Stimulated activated effector memory CD8-positive, alpha-beta T cell treated with anti-CD3 and anti-CD28 coated beads, Interleukin-12 subunit alpha, Interleukin-12 subunit beta, amount 100 ng/mL, for 72 hours (primary cell): ENCODE measurements at regions not wholly inside any gene's neighbourhood (a gene's known extent, or its start where the extent isn't known, plus 50 kb on each side); places are given as distances from the start of the nearest gene placed in this dataset.
"Not testable (repeated sequence)": the region's sequence is repeated elsewhere in the genome, so short reads cannot be mapped to it uniquely, and the experiment has no call there.

ENCODE experiments used
- ATAC-seq: fragments of 150-1000 bp; cut with Tn5 transposase; 2 replicates; pipeline ENCODE4 v1.10.0; 2021
- DNase-seq, 2 donors: peaks; one replicate each; pipeline ENCODE4 v3.0.0; 2021 to 2022; ENCODE audit warnings: low spot score in 2 of 2
- H3K27ac Mint-ChIP-seq: one replicate; pipeline ENCODE4 v1.8.0; 2022; ENCODE audit warnings: mild to moderate bottlenecking, mixed read lengths
- H3K36me3 Mint-ChIP-seq: one replicate; pipeline ENCODE4 v1.8.0; 2022; ENCODE audit warnings: mild to moderate bottlenecking, mixed read lengths
- H3K4me1 Mint-ChIP-seq: one replicate; pipeline ENCODE4 v1.8.0; 2022; ENCODE audit warnings: mixed read lengths
- H3K4me3 Mint-ChIP-seq: one replicate; pipeline ENCODE4 v1.8.0; 2022; ENCODE audit warnings: mild to moderate bottlenecking, mixed read lengths
- H3K9me3 Mint-ChIP-seq: one replicate; pipeline ENCODE4 v1.8.0; 2022; ENCODE audit warnings: mixed read lengths

DNA sequence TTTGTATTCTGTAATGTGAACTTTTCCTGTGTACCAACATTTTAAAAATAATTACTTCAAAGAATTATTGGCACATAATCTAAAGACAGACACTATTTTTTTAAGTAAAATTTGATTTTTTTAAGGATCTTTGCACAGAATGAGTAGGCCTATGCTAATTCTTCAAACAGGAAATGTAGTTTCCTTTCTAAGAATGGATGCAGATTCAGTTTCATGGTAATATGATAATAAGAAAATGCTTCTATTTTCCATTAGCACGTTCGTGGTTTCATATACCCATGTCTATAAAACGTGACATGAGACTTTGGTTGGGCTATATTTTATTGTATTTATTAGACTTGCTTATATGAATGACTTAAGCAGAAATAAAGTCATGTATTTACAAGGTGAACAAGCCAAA, 191.8 kb upstream of the RBBP8 start:
- no peak overlapping the region for H3K27ac Mint-ChIP-seq
- no peaks in the 10 kb centered on the region for H3K4me1 Mint-ChIP-seq
- ATAC-seq (no peak), DNase-seq (no peak)
- H3K36me3 Mint-ChIP-seq = no peaks in the 10 kb centered on the region
- no peak overlapping the region for H3K4me3 Mint-ChIP-seq
- peaks cover 4% of the 10 kb centered on the region for H3K9me3 Mint-ChIP-seq

- ATAC-seq (no peak), DNase-seq (no peak)
- Mint-ChIP-seq H3K27ac (no peak overlapping the region), H3K4me1 (no peaks in the 10 kb centered on the region), H3K9me3 (peaks cover 4% of the 10 kb centered on the region), H3K4me3 (no peak overlapping the region), H3K36me3 (no peaks in the 10 kb centered on the region)
Measured at GRCh38 chr18:22742409-22742808, 190.7 kb upstream of the RBBP8 start.

GRCh38 chr18:22745966-22746365, 187.2 kb upstream of the RBBP8 start:
- H3K4me3 Mint-ChIP-seq = no peak overlapping the region
- H3K4me1 Mint-ChIP-seq = no peaks in the 10 kb centered on the region
- H3K27ac Mint-ChIP-seq = no peak overlapping the region
- peaks cover 4% of the 10 kb centered on the region for H3K9me3 Mint-ChIP-seq
- ATAC-seq (no peak), DNase-seq (no peak)
- H3K36me3 Mint-ChIP-seq = no peaks in the 10 kb centered on the region

DNA sequence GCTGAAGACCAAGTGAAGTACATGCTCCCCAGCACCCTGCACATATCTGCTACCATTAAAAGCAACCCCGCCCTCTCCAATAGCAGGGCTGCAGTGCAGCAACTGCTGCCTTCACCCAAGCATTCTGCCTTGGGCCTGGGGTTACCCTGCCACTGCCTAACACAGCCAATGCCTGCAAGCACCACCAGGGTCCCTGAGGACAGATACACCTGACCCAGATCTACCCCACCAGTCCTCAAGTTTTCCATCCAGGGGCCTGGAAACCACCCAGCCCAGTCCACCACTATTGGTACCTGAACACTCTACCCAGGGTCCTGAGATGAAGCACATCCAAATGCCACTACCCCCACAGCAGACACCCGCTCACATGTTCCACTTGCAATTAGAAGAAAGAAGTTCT, 181.1 kb upstream of the RBBP8 start:
- no peaks in the 10 kb centered on the region for H3K36me3 Mint-ChIP-seq
- no peaks in the 10 kb centered on the region for H3K4me1 Mint-ChIP-seq
- peak; percentile 8 for ATAC-seq
- no peak overlapping the region for H3K4me3 Mint-ChIP-seq
- no peak overlapping the region for H3K27ac Mint-ChIP-seq
- DNase-seq = no peak
- no peaks in the 10 kb centered on the region for H3K9me3 Mint-ChIP-seq

DNA sequence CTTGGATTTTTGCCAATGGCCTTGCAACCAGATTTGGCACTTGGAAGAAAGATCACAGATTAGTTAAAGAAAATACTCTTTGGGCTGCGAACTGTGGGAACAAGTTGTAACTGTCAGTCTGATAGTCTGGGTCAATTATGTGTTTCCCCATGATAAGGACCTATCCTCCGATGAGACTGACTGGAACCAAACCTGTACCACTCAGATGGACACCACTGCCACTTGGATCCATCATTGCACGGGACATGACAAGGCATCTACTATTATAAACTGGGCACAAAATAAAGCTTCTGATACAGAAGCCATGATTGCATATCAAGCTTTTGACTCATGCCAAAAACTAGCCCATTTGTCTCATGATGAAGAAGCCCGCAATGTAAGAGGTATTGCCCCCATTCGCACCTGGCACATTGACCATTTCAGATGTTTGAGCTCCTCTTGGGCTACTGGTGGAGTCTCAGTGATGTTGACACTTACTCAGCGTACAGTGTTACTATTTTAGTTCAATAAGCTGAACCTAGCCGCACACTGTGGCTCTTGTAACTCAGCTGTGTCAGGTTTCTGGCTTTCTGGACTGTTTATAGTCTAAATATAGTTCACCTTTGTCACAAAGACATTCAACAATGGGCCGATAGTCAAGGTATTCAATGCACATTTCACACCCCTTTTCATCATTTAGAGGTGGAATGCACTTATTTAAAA, 179.8 kb upstream of the RBBP8 start:
- no peak overlapping the region for H3K27ac Mint-ChIP-seq

GRCh38 chr18:22764005-22764404, 169.1 kb upstream of the RBBP8 start:
- ATAC-seq, H3K9me3 Mint-ChIP-seq, H3K36me3 Mint-ChIP-seq, H3K4me3 Mint-ChIP-seq, H3K27ac Mint-ChIP-seq, H3K4me1 Mint-ChIP-seq, DNase-seq: not testable (repeated sequence)

More for the DNA sequence above, 179.8 kb upstream of the RBBP8 start:
- Mint-ChIP-seq H3K36me3 (no peaks in the 10 kb centered on the region), H3K4me1 (no peaks in the 10 kb centered on the region), H3K4me3 (no peak overlapping the region), H3K9me3 (no peaks in the 10 kb centered on the region)
- no peak for DNase-seq
- no peak for ATAC-seq

GRCh38 chr18:22765896-22766295, 167.2 kb upstream of the RBBP8 start:
- no peak for DNase-seq
- H3K4me1 Mint-ChIP-seq = no peaks in the 10 kb centered on the region
- ATAC-seq = no peak
- H3K9me3 Mint-ChIP-seq = no peaks in the 10 kb centered on the region
- H3K36me3 Mint-ChIP-seq = no peaks in the 10 kb centered on the region
- H3K4me3 Mint-ChIP-seq = no peak overlapping the region
- H3K27ac Mint-ChIP-seq = no peak overlapping the region

- H3K4me3 Mint-ChIP-seq = no peak overlapping the region
Measured at GRCh38 chr18:22767653-22768052, 165.5 kb upstream of the RBBP8 start.

DNA sequence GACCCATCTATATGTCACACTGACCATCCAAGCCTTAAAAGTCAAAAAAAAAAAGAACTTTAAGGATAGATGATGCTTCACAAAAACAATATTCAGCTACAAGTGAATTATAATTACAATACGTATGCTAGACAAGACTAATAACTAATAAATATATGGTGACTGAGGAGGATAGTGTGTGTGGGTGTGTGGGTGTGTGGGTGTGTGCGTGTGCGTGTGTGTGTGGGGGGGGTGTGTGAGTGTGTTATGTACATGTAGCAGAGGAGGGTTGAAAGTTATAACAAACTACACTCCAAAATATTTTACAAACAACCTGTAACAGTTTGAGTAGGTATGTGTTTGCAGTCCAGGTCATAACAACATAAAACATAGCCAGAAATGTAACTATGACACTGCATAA, 159.2 kb upstream of the RBBP8 start:
- ATAC-seq = no peak
- DNase-seq = no peak

More at GRCh38 chr18:22767653-22768052, 165.5 kb upstream of the RBBP8 start:
- peaks cover 3% of the 10 kb centered on the region for H3K9me3 Mint-ChIP-seq
- ATAC-seq (no peak), DNase-seq (no peak)
- H3K36me3 Mint-ChIP-seq = no peaks in the 10 kb centered on the region
- H3K27ac Mint-ChIP-seq = no peak overlapping the region
- H3K4me1 Mint-ChIP-seq = no peaks in the 10 kb centered on the region

GRCh38 chr18:22778996-22779395, 154.1 kb upstream of the RBBP8 start:
- Mint-ChIP-seq H3K9me3 (no peaks in the 10 kb centered on the region), H3K4me1 (no peaks in the 10 kb centered on the region), H3K27ac (no peak overlapping the region), H3K4me3 (no peak overlapping the region), H3K36me3 (no peaks in the 10 kb centered on the region)
- ATAC-seq (no peak), DNase-seq (no peak)

More for the DNA sequence above, 159.2 kb upstream of the RBBP8 start:
- peaks cover 3% of the 10 kb centered on the region for H3K9me3 Mint-ChIP-seq
- H3K36me3 Mint-ChIP-seq = no peaks in the 10 kb centered on the region
- H3K4me1 Mint-ChIP-seq = no peaks in the 10 kb centered on the region
- no peak overlapping the region for H3K27ac Mint-ChIP-seq
- no peak overlapping the region for H3K4me3 Mint-ChIP-seq

DNA sequence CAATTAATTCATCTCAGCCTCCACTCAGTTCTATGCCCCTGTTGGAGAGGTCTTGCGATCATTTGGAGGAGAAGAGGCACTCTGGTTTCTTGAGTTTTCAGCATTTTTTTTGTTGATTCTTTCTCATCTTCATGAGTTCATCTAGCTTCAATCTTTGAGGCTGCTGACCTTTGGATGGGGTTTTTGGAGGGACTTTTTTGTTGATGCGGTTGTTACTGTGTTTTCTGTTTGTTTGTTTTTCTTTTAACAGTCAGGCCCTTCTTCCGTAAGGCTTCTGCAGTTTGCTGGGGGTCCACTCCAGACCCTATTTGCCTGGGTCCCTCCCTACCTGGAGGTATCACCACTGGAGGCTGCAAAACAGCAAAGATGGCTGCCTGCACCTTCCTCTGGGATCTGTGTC, 149.9 kb upstream of the RBBP8 start:
- H3K9me3 Mint-ChIP-seq = no peaks in the 10 kb centered on the region
- no peak overlapping the region for H3K27ac Mint-ChIP-seq
- no peaks in the 10 kb centered on the region for H3K4me1 Mint-ChIP-seq
- DNase-seq (no peak), ATAC-seq (no peak)
- no peak overlapping the region for H3K4me3 Mint-ChIP-seq
- H3K36me3 Mint-ChIP-seq = no peaks in the 10 kb centered on the region

GRCh38 chr18:22783662-22784076, 149.5 kb upstream of the RBBP8 start:
- ATAC-seq (no peak), DNase-seq (no peak)
- Mint-ChIP-seq H3K36me3 (no peaks in the 10 kb centered on the region), H3K27ac (no peak overlapping the region), H3K4me3 (no peak overlapping the region), H3K4me1 (no peaks in the 10 kb centered on the region), H3K9me3 (no peaks in the 10 kb centered on the region)

DNA sequence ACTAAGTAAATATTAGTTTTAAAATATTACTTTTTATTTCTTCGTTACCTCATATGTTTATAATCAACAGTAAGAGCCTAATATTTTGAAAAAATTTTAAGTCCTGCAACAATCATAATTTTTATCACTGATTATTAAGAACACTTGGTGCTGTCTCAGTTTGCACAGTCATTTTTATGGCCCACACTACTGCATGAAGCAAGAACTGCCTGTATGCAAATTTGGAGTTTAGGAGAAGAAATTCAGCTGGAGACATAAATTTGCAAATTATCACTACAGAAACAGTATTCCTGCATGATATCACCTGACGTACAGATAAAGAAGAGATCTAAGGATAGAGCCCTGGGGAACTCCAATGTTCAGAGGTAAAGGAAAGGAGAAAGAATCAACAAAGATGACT, 144.1 kb upstream of the RBBP8 start:
- DNase-seq (no peak), ATAC-seq (no peak)
- Mint-ChIP-seq H3K4me1 (no peaks in the 10 kb centered on the region), H3K4me3 (no peak overlapping the region), H3K36me3 (no peaks in the 10 kb centered on the region), H3K9me3 (no peaks in the 10 kb centered on the region), H3K27ac (no peak overlapping the region)

GRCh38 chr18:22789600-22789999, 143.5 kb upstream of the RBBP8 start:
- Mint-ChIP-seq H3K27ac (no peak overlapping the region), H3K4me3 (no peak overlapping the region), H3K4me1 (no peaks in the 10 kb centered on the region), H3K9me3 (no peaks in the 10 kb centered on the region), H3K36me3 (no peaks in the 10 kb centered on the region)
- DNase-seq (no peak), ATAC-seq (no peak)

GRCh38 chr18:22790545-22791309, 142.4 kb upstream of the RBBP8 start:
- H3K4me1 Mint-ChIP-seq = no peaks in the 10 kb centered on the region
- no peak for DNase-seq
- no peak overlapping the region for H3K27ac Mint-ChIP-seq
- no peak for ATAC-seq
- H3K9me3 Mint-ChIP-seq = no peaks in the 10 kb centered on the region
- no peak overlapping the region for H3K4me3 Mint-ChIP-seq
- no peaks in the 10 kb centered on the region for H3K36me3 Mint-ChIP-seq

DNA sequence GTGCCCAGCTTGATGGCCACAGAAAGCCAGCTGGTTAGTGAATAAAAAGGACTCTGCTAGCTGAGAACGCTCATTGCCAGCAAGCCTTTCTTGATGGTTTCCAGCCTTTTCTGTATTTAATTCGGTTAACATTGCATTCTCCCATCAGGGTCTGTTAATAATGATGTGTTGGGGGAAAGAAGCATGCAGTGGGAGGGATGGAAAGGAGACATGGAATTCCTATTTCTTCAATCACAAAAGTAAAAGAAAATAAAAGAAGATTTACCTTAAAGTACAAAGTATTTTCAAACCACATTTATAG, 141.9 kb upstream of the RBBP8 start:
- Mint-ChIP-seq H3K4me1 (no peaks in the 10 kb centered on the region), H3K9me3 (no peaks in the 10 kb centered on the region), H3K27ac (no peak overlapping the region), H3K4me3 (no peak overlapping the region), H3K36me3 (no peaks in the 10 kb centered on the region)
- no peak for ATAC-seq
- DNase-seq = no peak
